ENCODE measurements at regions not wholly inside any gene's neighbourhood (a gene's known extent, or its start where the extent isn't known, plus 50 kb on each side); places are given as distances from the start of the nearest gene placed in this dataset.

DNA sequence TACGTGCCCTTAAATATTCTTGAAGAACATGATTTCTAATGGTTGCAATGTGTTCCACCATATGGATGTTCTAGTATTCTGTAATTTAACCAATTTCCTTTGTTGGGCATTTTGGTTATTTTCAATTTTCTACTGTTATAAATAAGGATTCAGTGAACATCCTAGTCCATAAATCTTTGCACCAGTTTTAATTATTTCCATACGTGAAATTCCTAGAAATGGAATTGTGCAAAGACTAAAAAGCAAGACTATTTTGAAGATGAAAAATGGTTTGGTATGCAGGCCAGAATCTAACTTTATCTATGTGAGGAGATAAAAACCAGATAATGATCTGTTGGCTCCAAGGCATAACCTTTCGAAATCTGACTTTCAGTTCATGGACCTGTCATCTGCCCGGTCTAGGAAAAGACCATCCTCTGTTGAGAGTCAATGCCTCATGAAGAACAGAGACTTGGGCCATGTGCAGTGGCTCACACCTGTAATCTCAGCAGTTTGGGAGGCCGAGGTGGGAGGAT, 633.2 kb upstream of the NRP1 start:
- TF ChIP-seq SUZ12 (IDR thresholded peaks at IDR 0.05; ENCODE audit: extremely low read depth, insufficient read depth, insufficient read length), result no peak
- no peak for TF ChIP-seq YY1 (IDR thresholded peaks at IDR 0.05; ENCODE audit: insufficient read depth, insufficient read length)
- no peak for TF ChIP-seq ZNF274 (IDR thresholded peaks at IDR 0.05; ENCODE audit: low read depth, low read length)

Measured in NT2/D1 (cell line).